ENCODE measurements at regions not wholly inside any gene's neighbourhood (a gene's known extent, or its start where the extent isn't known, plus 50 kb on each side); places are given as distances from the start of the nearest gene placed in this dataset.

- no peak for TF ChIP-seq HIC1 (tag by site-specific recombination; IDR thresholded peaks at IDR 0.05)
- no peak for TF ChIP-seq MZF1 (tag by site-specific recombination; IDR thresholded peaks at IDR 0.05; ENCODE audit: borderline replicate concordance)
- TF ChIP-seq PATZ1 (tag by site-specific recombination; IDR thresholded peaks at IDR 0.05), result no peak
- TF ChIP-seq ZNF114 (tag by site-specific recombination; IDR thresholded peaks at IDR 0.05), result no peak
- TF ChIP-seq ZNF394 (tag by site-specific recombination; IDR thresholded peaks at IDR 0.05; ENCODE audit: borderline replicate concordance), result no peak
- TF ChIP-seq ZNF280C (tag by site-specific recombination; IDR thresholded peaks at IDR 0.05), result no peak
- TF ChIP-seq ZBTB44 (tag by site-specific recombination; IDR thresholded peaks at IDR 0.05), result no peak
- no peak for TF ChIP-seq OSR2 (tag by site-specific recombination; IDR thresholded peaks at IDR 0.05)
- no peak for TF ChIP-seq ZNF350 (tag by site-specific recombination; IDR thresholded peaks at IDR 0.05)
- no peak for TF ChIP-seq KLF8 (tag by site-specific recombination; IDR thresholded peaks at IDR 0.05)
- TF ChIP-seq ZFP69B (tag by site-specific recombination; IDR thresholded peaks at IDR 0.05), result no peak
- TF ChIP-seq ZNF513 (tag by site-specific recombination; IDR thresholded peaks at IDR 0.05), result no peak
- no peak for TF ChIP-seq ZNF544 (tag by site-specific recombination; IDR thresholded peaks at IDR 0.05)
These were observed 53.8 kb upstream of the USP9X start (continued) for GRCh38 chrX:41031256-41031967.

- Histone ChIP-seq H3K4me3 (ENCODE audit: low read depth, low read length) (no peak overlapping the region), H3K27ac (ENCODE audit: extremely low read depth, low read depth, low read length) (no peak overlapping the region), H3K4me1 (ENCODE audit: control insufficient read depth, insufficient read depth, low read length) (no peaks in the 10 kb centered on the region), H3K36me3 (ENCODE audit: control insufficient read depth in 2 of 2, insufficient read depth in 1 of 2, low read length in 2 of 2) (no peaks in the 10 kb centered on the region), H3K9me3 (ENCODE audit: control insufficient read depth, insufficient read depth, low read depth, low read length) (no peaks in the 10 kb centered on the region)
- ChIA-PET POLR2A (no interaction called here), CTCF (interaction anchor here (0.9 to 1.1 kb wide), 2 partner anchors 82 to 382 kb away, joined by 3 to 5 read pairs; no protein-coding TSS in a partner anchor)
- no peak for TF ChIP-seq ZNF155 (tag by site-specific recombination; IDR thresholded peaks at IDR 0.05)
- TF ChIP-seq SP2 (tag by site-specific recombination; IDR thresholded peaks at IDR 0.05), result peak; percentile 40
These were observed 51.9 kb upstream of the USP9X start for GRCh38 chrX:41033299-41033698.

Data from HEK293 (cell line).